HT-29 (cell line): ENCODE measurements at regions not wholly inside any gene's neighbourhood (a gene's known extent, or its start where the extent isn't known, plus 50 kb on each side); places are given as distances from the start of the nearest gene placed in this dataset.

Experiments
- DNase-seq: peaks from one replicate; pipeline ENCODE4 v3.0.0-alpha.2; 2015; ENCODE audit warnings: low spot score

DNA sequence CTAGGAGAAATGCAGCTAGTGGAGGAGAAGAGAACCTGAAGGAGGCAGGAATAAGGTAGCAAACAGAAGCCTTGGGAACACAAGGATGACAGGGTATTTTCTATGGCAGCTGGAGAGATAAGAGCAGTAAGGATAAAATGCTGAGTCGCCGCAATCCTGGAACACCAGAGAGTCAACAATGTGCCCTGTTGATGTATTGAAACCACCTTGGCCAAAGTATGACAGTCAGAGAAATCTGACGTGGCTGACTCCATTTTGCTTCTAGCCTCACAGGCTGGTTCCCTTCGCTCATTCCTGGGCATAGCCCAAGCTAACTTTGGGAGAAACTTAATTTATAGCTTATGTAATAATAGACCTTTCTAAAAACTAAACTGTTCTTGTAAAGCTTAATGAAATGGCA lies 56.6 kb upstream of the C4orf54 start:
- DNase-seq: no peak

DNA sequence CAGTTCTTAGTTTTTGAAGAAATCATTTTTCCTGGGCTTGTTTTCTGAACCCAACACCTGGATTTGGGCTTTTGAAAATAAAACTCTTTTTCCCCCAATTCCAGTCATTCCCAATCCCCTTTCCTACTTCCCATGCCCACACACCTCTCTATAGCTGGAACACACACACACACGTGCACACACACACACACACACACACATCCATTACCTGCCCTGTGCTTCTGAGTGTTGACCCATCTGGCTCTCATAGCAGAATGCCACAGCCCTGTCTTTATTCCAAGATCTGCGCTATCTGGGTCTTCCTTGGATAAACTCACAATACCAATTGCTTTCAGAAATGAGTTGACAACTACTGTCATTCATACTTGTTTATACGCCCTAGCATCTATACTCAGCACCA lies 54.9 kb upstream of the C4orf54 start:
- no peak for DNase-seq

DNA sequence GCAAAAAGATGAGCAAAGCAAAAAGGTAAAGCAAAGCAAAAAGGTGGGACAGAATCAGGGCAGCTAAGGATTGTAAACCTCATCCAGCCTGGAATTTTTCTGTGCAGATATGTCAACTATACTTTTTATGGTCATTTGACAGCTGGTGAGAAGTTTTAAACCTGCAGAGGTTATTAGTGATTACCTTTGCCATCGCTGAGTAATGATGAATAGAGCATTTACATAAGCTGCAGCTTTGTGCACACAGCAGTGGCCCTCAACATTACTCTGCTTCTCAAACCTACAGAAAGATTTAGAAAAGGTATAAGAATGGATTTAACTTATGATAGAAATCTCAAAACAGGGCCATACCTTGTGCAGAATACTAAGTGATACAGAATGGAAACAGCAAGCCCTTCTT lies 54.5 kb upstream of the C4orf54 start:
- DNase-seq: no peak

DNA sequence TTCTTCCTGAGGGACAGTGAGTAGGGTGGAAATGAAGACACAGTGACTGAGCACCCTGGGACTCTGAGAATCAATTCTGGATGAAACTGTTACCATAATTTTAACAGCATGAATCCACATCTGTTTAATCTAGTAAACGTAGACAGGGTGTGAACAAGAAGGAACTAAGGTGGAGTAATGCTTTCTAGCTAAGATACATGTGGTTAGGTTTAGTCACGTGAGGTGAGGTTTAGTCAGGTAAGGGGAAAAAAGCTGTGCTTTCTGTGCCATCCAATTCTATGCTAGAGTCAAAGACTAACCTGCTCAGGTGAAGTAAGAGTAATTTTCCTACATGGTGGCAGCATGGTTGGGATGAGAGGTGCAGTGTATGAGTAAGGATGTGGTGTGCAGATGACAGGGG lies 54.0 kb upstream of the C4orf54 start:
- DNase-seq: no peak

DNA sequence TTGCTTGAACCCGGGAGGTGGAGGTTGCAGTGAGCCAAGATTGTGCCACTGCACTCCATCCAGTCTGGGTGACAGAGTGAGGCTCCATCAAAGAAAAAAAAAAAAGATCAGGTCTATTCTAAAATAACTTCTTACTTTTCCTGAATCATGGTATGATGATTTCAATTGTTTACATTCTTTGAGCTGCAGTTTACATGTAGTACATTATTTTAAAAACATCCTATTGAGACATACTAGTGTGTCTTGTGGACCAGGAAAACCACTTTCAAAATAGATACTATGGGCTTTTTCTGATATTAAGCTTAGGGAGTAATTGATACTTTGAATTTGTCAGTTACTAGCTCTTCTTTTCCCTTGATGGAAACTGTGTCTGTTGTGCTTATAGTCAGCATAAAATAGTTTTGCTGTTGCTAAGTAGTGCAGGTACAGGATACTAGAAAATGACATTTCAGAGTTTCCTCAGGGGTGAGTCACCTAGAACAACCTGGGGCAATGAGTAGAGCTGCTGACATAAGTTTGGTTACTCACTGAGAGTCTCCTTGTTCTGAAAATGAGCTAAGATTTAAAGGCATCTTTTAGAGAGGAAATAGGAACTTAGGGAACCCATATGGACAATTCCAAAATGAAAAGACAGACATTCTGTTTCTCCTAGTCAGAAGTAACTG lies 53.2 kb upstream of the C4orf54 start:
- no peak for DNase-seq

DNA sequence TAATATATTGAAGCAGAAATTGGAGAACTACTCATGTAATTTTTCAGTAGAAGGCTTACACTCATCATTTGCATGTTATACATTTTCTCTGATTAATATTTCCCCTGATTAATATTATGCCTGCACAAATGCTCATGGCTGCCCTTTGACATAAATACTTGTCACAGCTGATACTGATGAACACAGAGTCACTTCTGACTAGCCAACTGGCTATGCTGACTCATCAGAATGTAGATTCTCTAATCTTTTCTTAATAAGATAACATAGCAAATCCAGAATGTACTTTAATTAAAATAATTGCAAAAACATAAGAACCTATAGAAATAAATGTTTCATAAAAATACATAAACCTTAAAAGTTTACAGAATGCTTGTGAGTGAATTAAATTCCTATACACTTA lies 52.4 kb upstream of the C4orf54 start:
- DNase-seq: no peak

DNA sequence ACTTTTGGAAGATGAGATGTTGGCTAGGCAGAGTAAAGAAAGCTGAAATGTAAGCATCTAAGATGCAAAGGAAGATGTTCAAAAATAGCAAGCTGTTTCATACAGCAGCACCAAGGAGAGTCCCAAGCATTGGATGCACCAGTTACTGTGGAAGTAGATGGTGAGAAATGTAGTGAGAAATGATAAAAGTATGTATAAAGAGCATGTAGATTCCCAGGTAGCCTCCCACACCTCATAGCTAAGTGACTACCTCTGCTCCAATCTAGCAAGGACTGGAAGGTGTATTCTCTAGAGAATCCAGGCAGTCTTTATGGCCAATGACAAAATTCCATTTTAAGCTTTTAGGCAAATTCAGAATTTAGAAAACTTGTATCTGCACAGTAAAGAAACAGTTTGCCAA lies 50.9 kb upstream of the C4orf54 start:
- no peak for DNase-seq
